Testis (tissue), 2 donors: ENCODE measurements at regions not wholly inside any gene's neighbourhood (a gene's known extent, or its start where the extent isn't known, plus 50 kb on each side); places are given as distances from the start of the nearest gene placed in this dataset.

Experiments used
- CTCF ChIP-seq, 3 experiments: fragments of 450-650 bp in 2 of 3; fragments of 200-600 bp in 1 of 3; sonication (generic) in 1 of 3; IDR thresholded peaks; one replicate each; pipeline ENCODE4 v1.5.1; 2016 to 2019; ENCODE audit warnings: antibody characterized with exemption in 3 of 3, mild to moderate bottlenecking in 2 of 3, moderate library complexity in 1 of 3
- POLR2A ChIP-seq: fragments of 450-650 bp; IDR thresholded peaks from one replicate; pipeline ENCODE4 v1.6.1; 2017; ENCODE audit warnings: antibody characterized with exemption, mild to moderate bottlenecking, moderate library complexity

DNA sequence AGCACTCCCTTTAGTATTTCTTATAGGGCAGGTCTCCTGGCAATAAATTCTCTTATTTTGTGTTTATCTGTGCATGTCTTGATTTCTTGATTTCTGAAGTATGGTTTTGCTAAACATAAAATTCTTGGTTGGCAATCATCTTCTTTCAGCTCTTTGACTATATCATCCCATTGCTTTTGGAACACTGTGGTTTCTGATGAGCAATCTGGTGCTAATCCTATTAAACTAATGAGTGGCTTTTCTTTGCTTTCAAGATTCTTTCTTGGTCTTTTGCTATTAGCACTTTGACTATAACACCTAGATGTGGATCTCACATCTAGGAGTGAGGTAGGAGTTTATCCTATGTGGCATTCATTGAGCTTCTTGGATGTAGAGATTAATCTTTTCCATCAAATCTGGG lies 120.7 kb upstream of the MED13L start:
- TF ChIP-seq POLR2A (no peak), CTCF (IDR thresholded peaks at IDR 0.05) (no peak)
